GM19239 (cell line): ENCODE measurements at regions not wholly inside any gene's neighbourhood (a gene's known extent, or its start where the extent isn't known, plus 50 kb on each side); places are given as distances from the start of the nearest gene placed in this dataset.

Experiments used
- DNase-seq: peaks from one replicate; pipeline ENCODE4 v3.0.0; 2011; ENCODE audit warnings: low spot score; ENCODE audit not compliant: insufficient read length
- FAIRE-seq: peaks from 2 replicates; lab custom pipeline; 2011; peaks lifted over from hg19 to GRCh38; lab: Jason Lieb, UNC

GRCh38 chr2:138170485-138170884 lies 206.2 kb downstream of the HNMT start:
- FAIRE-seq (no peak), DNase-seq (no peak)

- DNase-seq (no peak), FAIRE-seq (no peak)
Measured at GRCh38 chr2:138171244-138171643, 207.0 kb downstream of the HNMT start.

DNA sequence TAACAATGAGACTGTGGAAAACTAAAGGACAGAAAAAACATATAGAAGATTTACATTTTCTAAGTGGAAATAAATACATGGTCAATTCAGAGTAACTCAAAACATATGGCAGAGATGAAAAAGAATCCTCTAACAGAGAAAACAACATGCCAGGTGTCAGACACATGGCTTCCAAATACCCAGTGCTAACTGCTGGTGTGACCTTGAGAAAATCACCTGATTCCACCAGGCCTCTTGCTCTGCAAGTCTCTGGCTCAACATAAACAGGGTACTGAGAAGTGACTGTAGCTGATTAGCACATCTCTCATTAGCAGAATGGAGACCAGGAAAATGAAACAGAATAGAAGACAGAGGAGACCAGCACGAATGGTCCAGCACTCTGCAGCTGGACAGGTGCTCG lies 210.8 kb downstream of the HNMT start:
- FAIRE-seq (no peak), DNase-seq (no peak)

- DNase-seq (no peak), FAIRE-seq (no peak)
Measured at GRCh38 chr2:138176862-138177439, 212.7 kb downstream of the HNMT start.

DNA sequence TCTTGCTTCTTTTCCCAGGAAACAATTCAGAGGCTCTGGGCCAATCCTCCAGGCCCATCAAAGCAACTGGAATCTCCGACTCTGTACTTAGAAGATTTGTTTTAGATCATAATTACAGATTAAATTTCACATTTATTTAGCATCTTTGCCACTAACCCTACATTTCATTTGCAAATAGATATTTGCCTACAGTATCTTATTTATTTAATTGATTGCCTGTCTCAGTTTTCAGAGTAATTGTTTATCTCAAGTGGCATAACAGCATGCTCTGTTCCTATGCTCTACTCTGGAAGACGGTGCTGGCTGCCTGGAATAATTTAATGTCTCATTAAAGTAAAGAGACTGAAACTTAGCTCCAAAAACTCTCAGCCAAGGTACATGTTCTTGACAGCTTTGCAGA lies 213.4 kb downstream of the HNMT start:
- FAIRE-seq (no peak), DNase-seq (no peak)

GRCh38 chr2:138180692-138181386 lies 216.6 kb downstream of the HNMT start:
- FAIRE-seq (no peak), DNase-seq (no peak)

DNA sequence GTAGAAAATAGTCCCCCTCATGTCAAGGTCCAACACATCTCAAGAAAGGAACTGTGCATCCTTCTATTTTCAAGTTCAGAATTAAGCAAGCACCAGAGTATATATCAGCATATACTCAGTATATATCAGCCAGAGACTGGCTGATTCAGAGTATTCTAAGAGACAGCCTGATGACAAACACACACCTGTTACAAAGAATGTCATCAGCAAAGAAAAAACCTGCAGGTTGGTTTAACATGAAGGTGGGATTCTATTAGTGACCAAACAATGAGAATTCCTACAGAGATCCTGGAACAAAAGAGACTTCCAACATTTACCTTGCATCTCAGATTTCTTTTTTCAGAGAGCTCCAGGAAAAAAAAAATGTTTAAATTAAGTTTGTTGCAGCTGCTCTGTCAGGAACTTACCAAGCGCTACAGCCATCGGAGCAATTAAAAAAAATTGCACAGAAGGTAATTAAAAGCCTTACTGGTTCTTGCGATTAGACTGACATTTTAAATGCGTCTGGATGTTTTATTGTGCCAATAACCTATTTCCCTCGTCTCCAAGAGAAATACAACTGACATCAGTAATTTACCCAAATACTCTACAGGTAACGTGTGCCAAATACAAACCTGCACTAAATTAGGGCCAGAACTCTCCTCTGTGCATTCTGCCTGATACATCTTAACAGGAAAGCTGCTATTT lies 218.1 kb downstream of the HNMT start:
- DNase-seq (no peak), FAIRE-seq (no peak)

DNA sequence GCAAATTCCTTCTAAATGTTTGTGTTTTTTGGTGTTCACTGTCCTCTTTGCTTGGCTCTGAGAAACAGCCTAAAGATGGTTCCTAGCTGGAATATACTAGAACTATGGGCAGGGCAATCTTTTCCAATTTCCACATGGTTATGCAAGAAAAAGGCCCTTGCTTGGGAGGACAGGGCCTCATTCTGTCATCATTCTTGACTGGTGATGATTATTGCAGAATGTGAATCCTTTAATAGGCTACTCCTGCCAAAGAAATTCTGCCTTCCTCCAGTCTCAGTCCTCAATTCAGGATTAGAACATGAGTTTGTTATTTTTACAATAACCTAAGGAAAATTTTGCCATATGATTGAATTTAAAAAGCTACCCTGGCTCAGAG lies 218.7 kb downstream of the HNMT start:
- FAIRE-seq, result no peak
- DNase-seq, result no peak

DNA sequence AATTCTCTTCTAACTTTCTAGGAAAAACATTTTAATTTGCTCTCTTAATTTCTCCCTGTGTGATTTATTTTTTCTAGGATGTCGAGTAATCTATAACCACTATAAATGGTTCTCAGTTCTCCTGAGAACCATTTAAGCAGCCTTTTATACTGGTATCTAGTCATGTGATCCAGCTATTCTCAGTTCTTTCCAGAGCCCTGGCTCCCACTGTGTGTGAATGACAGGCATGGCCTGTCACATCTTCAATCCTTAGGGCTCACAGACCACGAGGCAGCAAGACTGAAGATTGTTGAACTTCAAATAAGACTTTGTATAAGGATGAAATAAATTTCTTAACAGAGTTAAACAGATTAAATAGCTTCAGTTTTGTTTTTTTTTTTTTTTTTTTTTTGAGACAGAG lies 219.4 kb downstream of the HNMT start:
- DNase-seq, result no peak

GRCh38 chr2:138184428-138184827 lies 220.2 kb downstream of the HNMT start:
- no peak for FAIRE-seq
- no peak for DNase-seq

More for the DNA sequence above, 219.4 kb downstream of the HNMT start:
- FAIRE-seq, result no peak

DNA sequence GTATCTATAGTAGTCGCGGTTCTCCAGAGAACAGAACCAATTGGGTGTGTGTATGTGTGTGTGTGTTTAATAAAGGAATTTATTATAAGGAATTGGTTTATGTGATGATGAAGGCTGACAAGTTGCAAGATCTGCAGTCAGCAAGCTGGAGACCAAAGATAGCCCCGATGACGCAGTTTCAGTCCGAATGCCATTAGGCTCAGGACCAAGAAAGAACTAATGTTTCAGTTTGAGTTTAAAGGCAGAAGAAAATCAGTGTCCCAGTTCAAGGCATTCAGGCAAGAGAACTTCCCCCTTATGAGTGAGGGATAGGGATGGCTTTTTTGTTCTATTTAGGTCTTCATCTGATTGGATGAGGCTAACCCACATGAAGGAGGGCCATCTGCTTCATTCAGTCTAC lies 221.6 kb downstream of the HNMT start:
- FAIRE-seq (no peak), DNase-seq (no peak)

GRCh38 chr2:138187221-138187620 lies 222.9 kb downstream of the HNMT start:
- DNase-seq (no peak), FAIRE-seq (no peak)

DNA sequence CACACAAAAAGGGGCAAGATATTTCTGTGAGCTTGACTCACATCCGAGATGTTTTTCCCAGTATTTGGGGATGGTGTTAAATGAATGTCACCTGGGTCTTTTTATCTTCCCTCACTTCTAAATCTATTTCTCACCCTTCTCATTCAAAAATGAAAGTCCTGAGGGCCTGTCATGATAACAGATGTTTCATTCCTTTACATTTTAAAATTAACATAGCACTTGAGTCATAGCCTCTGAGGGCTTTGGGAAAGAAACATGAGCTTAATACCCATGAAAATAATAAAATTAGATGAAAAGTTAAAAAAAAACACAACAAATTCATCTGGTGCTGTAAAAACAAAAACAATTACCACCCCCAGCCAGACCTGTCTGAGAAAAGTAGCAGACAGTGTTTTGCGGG lies 226.7 kb downstream of the HNMT start:
- no peak for FAIRE-seq

GRCh38 chr2:138193416-138194213 lies 229.3 kb downstream of the HNMT start:
- DNase-seq (no peak), FAIRE-seq (no peak)

More for the DNA sequence above, 226.7 kb downstream of the HNMT start:
- DNase-seq, result no peak

GRCh38 chr2:138201286-138201685 lies 237.0 kb downstream of the HNMT start:
- FAIRE-seq (no peak), DNase-seq (no peak)

DNA sequence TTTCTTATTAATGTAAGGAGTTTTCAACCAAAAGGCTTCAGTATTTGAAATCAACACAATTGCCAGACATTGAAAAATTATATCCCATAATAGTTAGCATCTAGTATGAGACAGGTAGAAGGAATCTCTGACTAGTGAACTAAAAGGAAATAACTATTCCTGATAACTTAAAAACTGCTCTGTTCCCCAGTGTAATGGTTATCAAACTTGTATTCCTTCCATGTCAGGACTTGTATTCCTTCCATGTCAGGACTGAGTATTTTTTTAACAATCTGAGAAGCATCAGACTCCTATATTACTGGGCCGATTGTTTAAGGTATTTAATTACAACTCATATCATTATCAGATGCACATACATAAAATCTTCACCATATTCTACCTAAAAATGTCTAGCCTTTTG lies 238.5 kb downstream of the HNMT start:
- no peak for FAIRE-seq
- DNase-seq, result no peak

DNA sequence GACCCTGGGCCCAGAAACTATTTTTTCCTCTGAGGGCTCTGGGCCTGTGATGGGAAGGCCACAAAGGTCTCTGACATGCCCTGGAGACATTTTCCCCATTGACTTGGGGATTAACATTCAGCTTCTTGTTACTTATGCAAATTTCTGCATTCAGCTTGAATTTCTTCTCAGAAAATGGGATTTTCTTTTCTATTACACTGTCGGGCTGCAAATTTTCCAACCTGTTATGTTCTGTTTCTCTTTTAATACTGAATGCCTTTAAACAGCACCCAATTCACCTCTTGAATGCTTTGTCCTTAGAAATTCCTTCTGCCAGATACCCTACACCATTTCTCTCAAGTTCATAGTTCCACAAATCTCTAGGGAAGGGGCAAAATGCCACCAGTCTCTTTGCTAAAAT lies 241.0 kb downstream of the HNMT start:
- no peak for DNase-seq
- FAIRE-seq, result no peak

- DNase-seq (no peak), FAIRE-seq (no peak)
Measured at GRCh38 chr2:138207074-138207930, 243.0 kb downstream of the HNMT start.

GRCh38 chr2:138209009-138209408 lies 244.7 kb downstream of the HNMT start:
- FAIRE-seq (no peak), DNase-seq (no peak)

- FAIRE-seq, result no peak
- DNase-seq, result no peak
Measured at GRCh38 chr2:138210487-138210886, 246.2 kb downstream of the HNMT start.
